ENCODE measurements at regions not wholly inside any gene's neighbourhood (a gene's known extent, or its start where the extent isn't known, plus 50 kb on each side); places are given as distances from the start of the nearest gene placed in this dataset.

DNA sequence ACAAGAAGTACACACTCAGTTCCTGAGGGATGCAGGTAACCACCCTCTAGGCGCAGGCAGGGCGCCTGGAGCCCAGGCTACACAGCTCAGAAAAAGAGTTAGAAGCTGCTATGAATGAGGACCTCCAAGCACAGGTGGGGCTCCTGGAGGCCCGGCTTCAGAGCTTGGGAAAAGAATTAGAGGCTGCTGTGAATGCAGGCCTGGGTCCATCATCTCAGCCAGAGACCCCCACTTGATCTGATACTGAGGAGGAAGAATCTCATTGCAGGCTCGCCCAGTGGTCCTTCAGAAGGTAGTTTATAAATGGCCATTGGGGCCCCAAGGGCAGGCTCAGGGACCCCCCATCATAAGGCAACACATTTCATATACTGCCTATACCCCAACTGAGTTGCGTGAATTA, 556.4 kb downstream of the SLC6A15 start:
- POLR2A ChIA-PET (ENCODE audit: partially characterized antibody) = no interaction called here

More for the DNA sequence above, 556.4 kb downstream of the SLC6A15 start:
- Histone ChIP-seq H3K18ac (ENCODE audit: extremely low read depth, low read length) (no peak overlapping the region), H2BK5ac (ENCODE audit: low read depth, low read length) (no peak overlapping the region; the same call in 1 of the 2 replicates), H2BK120ac (replicated peaks; ENCODE audit: low read depth, low read length) (no peak overlapping the region), H3K4me1 (replicated peaks in 1 of 4; ENCODE audit: control insufficient read depth in 3 of 4, insufficient read depth in 4 of 4, low read length in 3 of 4) (no peaks in the 10 kb centered on the region), H3K23me2 (ENCODE audit: low read depth, low read length) (no peaks in the 10 kb centered on the region), H3K23ac (ENCODE audit: insufficient read length) (no peak overlapping the region), H3K4me2 (ENCODE audit: insufficient read depth in 1 of 2, low read depth in 2 of 2, low read length in 2 of 2) (no peak overlapping the region), H4K91ac (replicated peaks; ENCODE audit: insufficient read length, low read length) (no peak overlapping the region), H4K8ac (ENCODE audit: extremely low read depth, insufficient read depth, low read length) (no peak overlapping the region), H2BK20ac (ENCODE audit: low read length) (no peak overlapping the region), H3K27ac (ENCODE audit: low read depth, low read length) (no peak overlapping the region), H3K9me3 (ENCODE audit: insufficient read depth in 2 of 2, low read depth in 1 of 2, low read length in 1 of 2) (no peaks in the 10 kb centered on the region), H3K14ac (ENCODE audit: insufficient read length) (no peak overlapping the region), H3K36me3 (ENCODE audit: control insufficient read depth in 2 of 4, insufficient read depth in 4 of 4, low read length in 3 of 4) (no peaks in the 10 kb centered on the region), H3K27me3 (replicated peaks in 1 of 4; ENCODE audit: control insufficient read depth in 3 of 4, extremely low read depth in 1 of 4, insufficient read depth in 3 of 4, low read length in 3 of 4) (no peaks in the 10 kb centered on the region), H2BK12ac (ENCODE audit: low read depth, low read length) (no peak overlapping the region), H4K5ac (ENCODE audit: insufficient read length, low read depth, low read length) (no peak overlapping the region), H3K4ac (replicated peaks; ENCODE audit: insufficient read length, low read depth, low read length) (no peak overlapping the region), H3K56ac (replicated peaks; ENCODE audit: insufficient read length, low read depth, low read length) (no peak overlapping the region), H3K9ac (replicated peaks in 1 of 4; ENCODE audit: extremely low read depth in 1 of 4, low read depth in 3 of 4, low read length in 3 of 4) (no peak overlapping the region), H2AK5ac (ENCODE audit: low read depth, low read length) (no peak overlapping the region), H3K79me1 (ENCODE audit: low read depth, low read length) (no peaks in the 10 kb centered on the region), H2BK15ac (ENCODE audit: low read length) (no peak overlapping the region), H3K4me3 (ENCODE audit: extremely low read depth in 1 of 4, insufficient read depth in 2 of 4, low read depth in 3 of 4, low read length in 4 of 4) (no peak overlapping the region), H4K20me1 (replicated peaks in 1 of 2; ENCODE audit: control insufficient read depth in 1 of 2, insufficient read depth in 2 of 2, low read length in 2 of 2) (no peaks in the 10 kb centered on the region), H3K79me2 (ENCODE audit: control insufficient read depth in 1 of 2, insufficient read depth in 2 of 2, low read length in 2 of 2) (no peaks in the 10 kb centered on the region), H2AFZ (ENCODE audit: low read length) (no peak overlapping the region)
- TF ChIP-seq TAF1 (IDR thresholded peaks at IDR 0.05; ENCODE audit: low read depth, low read length) (no peak), SIRT6 (IDR thresholded peaks at IDR 0.05; ENCODE audit: low read length) (no peak), BACH1 (IDR thresholded peaks at IDR 0.05; ENCODE audit: low read length) (no peak)
- CTCF ChIA-PET (ENCODE audit: partially characterized antibody) = interaction anchor here (0.6 kb wide), 1 partner anchor 11 kb away, joined by 3 read pairs; no protein-coding TSS in a partner anchor
- DNase-seq (ENCODE audit: low read depth in 1 of 2, low spot score in 2 of 2) (no peak), FAIRE-seq (no peak)
- 92% methylated on average over 5 of the region's 5 CpGs; no CpG with 5 or more reads in 1 of the 2 experiments for WGBS, 2 experiments (ENCODE audit: extremely low coverage in 1 of 2, insufficient coverage in 1 of 2, insufficient read length in 1 of 2, insufficient replicate concordance in 2 of 2, low coverage in 1 of 2, low lambda C conversion rate in 2 of 2, missing lambda C conversion rate in 1 of 2)

Measured in H1 (cell line).